PFSK-1 (cell line): ENCODE measurements at regions not wholly inside any gene's neighbourhood (a gene's known extent, or its start where the extent isn't known, plus 50 kb on each side); places are given as distances from the start of the nearest gene placed in this dataset.

ENCODE experiments used
- FOXP2 ChIP-seq: optimal IDR thresholded peaks from 2 replicates; pipeline ENCODE3; 2011; ENCODE audit warnings: borderline replicate concordance, control low read depth, inconsistent platforms; ENCODE audit not compliant: insufficient read depth; ENCODE audit errors: extremely low read length, extremely low read depth
- POLR2AphosphoS5 ChIP-seq: IDR thresholded peaks from 2 replicates; pipeline ENCODE4 v1.6.1; 2012; ENCODE audit warnings: low read depth, mild to moderate bottlenecking, control low read depth, low read length, moderate library complexity
- TAF1 ChIP-seq: IDR thresholded peaks from 2 replicates; pipeline ENCODE4 v1.6.1; 2012; ENCODE audit warnings: low read length, control low read depth, borderline replicate concordance; ENCODE audit not compliant: insufficient read depth

GRCh38 chr2:220969348-220969747, 602.8 kb downstream of the EPHA4 start:
- TF ChIP-seq POLR2AphosphoS5 (no peak), TAF1 (no peak), FOXP2 (no peak)
